ENCODE measurements at regions not wholly inside any gene's neighbourhood (a gene's known extent, or its start where the extent isn't known, plus 50 kb on each side); places are given as distances from the start of the nearest gene placed in this dataset.

DNA sequence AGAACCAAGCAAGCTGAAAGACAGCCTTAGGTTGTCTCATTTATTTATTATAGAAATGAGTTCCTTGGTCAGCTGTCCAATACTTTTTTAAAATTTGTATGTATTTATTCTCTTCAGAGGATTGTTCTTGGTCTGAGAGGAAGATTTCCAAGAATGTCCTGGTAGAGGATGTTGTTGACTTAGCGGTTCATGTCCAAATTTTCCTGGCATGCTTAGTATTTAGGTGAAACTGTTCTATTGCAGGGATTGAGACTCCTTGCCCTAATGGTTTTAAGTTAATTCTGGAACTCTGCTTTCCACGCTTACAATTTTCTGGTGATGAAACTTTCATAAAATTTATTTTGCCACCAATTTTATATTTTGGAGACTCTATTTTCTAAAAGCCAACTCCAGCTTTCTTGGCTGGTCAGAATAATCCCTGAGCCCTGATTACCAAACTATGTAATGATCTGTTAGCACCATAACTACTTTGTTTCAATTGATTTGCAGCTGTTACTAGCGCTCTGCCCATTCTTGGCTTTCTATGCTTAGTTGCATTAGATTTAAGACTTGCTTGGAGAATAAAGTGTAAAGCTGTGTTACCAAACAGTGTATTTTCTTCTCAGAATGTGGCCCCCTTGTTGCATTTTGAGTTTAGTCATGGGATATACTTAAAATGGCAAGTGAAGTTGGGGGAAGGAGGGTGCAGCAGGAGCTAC lies 1868.8 kb upstream of the CELF4 start:
- no peak for DNase-seq (ENCODE audit: unreplicated experiment)
- Mint-ChIP-seq H3K27ac (ENCODE audit: low read depth, unreplicated experiment) (no peak overlapping the region), H3K4me3 (ENCODE audit: unreplicated experiment) (no peak overlapping the region), H3K4me1 (ENCODE audit: insufficient read depth, unreplicated experiment) (no peaks in the 10 kb centered on the region), H3K36me3 (ENCODE audit: insufficient read depth, unreplicated experiment) (no peaks in the 10 kb centered on the region), H3K9me3 (ENCODE audit: unreplicated experiment) (peaks cover 7% of the 10 kb centered on the region), H3K27me3 (ENCODE audit: insufficient read depth, unreplicated experiment) (no peaks in the 10 kb centered on the region)
- ChIA-PET POLR2A (no interaction called here), CTCF (interaction anchor here (0.6 kb wide), 1 partner anchor 11 kb away, joined by 3 read pairs; no protein-coding TSS in a partner anchor)
- BruUV-seq (replicated peaks) = no TSS peak
- TF ChIP-seq, protein P1, sequence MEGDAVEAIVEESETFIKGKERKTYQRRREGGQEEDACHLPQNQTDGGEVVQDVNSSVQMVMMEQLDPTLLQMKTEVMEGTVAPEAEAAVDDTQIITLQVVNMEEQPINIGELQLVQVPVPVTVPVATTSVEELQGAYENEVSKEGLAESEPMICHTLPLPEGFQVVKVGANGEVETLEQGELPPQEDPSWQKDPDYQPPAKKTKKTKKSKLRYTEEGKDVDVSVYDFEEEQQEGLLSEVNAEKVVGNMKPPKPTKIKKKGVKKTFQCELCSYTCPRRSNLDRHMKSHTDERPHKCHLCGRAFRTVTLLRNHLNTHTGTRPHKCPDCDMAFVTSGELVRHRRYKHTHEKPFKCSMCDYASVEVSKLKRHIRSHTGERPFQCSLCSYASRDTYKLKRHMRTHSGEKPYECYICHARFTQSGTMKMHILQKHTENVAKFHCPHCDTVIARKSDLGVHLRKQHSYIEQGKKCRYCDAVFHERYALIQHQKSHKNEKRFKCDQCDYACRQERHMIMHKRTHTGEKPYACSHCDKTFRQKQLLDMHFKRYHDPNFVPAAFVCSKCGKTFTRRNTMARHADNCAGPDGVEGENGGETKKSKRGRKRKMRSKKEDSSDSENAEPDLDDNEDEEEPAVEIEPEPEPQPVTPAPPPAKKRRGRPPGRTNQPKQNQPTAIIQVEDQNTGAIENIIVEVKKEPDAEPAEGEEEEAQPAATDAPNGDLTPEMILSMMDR (IDR thresholded peaks at IDR 0.05; ENCODE audit: unreplicated experiment) = no peak
- intact Hi-C loops (cut with micrococcal nuclease) = no loop called here

DNA sequence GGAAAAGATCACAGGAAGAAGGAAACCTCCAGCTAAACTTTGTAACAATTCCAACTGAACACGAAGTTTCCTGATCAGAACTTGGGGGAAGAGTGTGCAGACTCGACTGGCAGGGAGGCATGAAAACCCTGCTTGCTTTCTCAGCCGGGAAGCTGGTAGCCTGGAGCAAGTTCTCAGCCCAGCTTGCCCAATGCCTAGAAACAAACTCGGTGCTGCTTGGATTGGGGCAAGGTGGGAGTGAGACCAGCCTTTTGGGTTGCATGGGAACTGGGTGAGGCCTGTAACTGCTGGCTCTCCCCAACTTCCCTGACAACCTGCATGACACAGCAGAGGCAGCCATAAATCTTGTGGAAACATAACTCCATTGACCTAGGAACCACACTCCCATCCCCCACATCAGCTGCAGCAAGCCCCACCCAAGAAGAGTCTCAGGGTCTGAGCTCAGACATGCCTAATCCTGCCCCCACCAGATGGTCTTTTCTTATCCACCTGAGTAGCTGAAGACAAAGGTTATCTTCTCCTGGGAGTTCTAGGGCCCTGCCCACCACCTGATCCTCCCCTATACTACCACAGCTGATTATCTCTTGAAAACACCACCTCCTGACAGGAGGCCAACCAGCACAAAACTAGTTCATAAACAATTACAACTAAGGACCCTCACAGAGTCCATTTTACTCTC lies 1859.7 kb upstream of the CELF4 start:
- Mint-ChIP-seq H3K4me1 (ENCODE audit: insufficient read depth, unreplicated experiment) (no peaks in the 10 kb centered on the region), H3K27ac (ENCODE audit: low read depth, unreplicated experiment) (no peak overlapping the region), H3K4me3 (ENCODE audit: unreplicated experiment) (no peak overlapping the region), H3K36me3 (ENCODE audit: insufficient read depth, unreplicated experiment) (no peaks in the 10 kb centered on the region), H3K9me3 (ENCODE audit: unreplicated experiment) (peaks cover 16% of the 10 kb centered on the region), H3K27me3 (ENCODE audit: insufficient read depth, unreplicated experiment) (no peaks in the 10 kb centered on the region)
- POLR2A ChIA-PET = no interaction called here
- BruUV-seq (replicated peaks) = no TSS peak
- TF ChIP-seq, protein P1 (IDR thresholded peaks at IDR 0.05; ENCODE audit: unreplicated experiment) = no peak
- DNase-seq (ENCODE audit: unreplicated experiment) = no peak
- intact Hi-C loops (cut with micrococcal nuclease) = no loop called here
- CTCF ChIA-PET = interaction anchor here (0.6 to 0.7 kb wide), 2 partner anchors 272 to 1517 kb away, joined by 3 to 4 read pairs; no protein-coding TSS in a partner anchor

DNA sequence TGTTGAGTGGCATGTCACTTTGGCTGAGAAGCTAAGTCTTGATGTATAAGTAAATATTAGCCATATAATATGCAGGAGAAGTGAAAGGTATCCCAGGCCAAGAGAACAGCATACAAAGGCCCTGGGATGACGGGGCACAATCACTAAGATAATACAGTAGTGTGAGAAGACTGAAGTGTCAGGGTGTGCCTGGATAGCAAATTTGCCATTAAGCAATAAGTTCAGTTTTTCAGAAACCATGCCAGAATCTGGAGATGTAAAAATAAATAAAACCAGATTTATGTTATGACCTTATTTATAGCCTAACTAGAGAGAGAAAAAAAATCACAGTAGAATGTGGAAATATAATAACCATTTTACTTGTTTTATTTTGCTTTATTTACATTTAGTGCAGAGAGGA lies 1858.7 kb upstream of the CELF4 start:
- no peaks in the 10 kb centered on the region for H3K27me3 Mint-ChIP-seq (ENCODE audit: insufficient read depth, unreplicated experiment)
- H3K9me3 Mint-ChIP-seq (ENCODE audit: unreplicated experiment) = peaks cover 15% of the 10 kb centered on the region
- intact Hi-C loops (cut with micrococcal nuclease) = no loop called here
- ChIA-PET CTCF (interaction anchor here (0.6 kb wide), 1 partner anchor 895 kb away, joined by 3 read pairs; no protein-coding TSS in a partner anchor), POLR2A (no interaction called here)
- no peak overlapping the region for H3K27ac Mint-ChIP-seq (ENCODE audit: low read depth, unreplicated experiment)
- DNase-seq (ENCODE audit: unreplicated experiment) = no peak
- H3K4me1 Mint-ChIP-seq (ENCODE audit: insufficient read depth, unreplicated experiment) = no peaks in the 10 kb centered on the region
- no peaks in the 10 kb centered on the region for H3K36me3 Mint-ChIP-seq (ENCODE audit: insufficient read depth, unreplicated experiment)
- H3K4me3 Mint-ChIP-seq (ENCODE audit: unreplicated experiment) = no peak overlapping the region
- TF ChIP-seq, protein P1 (IDR thresholded peaks at IDR 0.05; ENCODE audit: unreplicated experiment) = no peak
- BruUV-seq (replicated peaks) = no TSS peak

GRCh38 chr18:39421276-39421675 lies 1855.7 kb upstream of the CELF4 start:
- Mint-ChIP-seq H3K27me3 (ENCODE audit: insufficient read depth, unreplicated experiment) (no peaks in the 10 kb centered on the region), H3K36me3 (ENCODE audit: insufficient read depth, unreplicated experiment) (no peaks in the 10 kb centered on the region), H3K27ac (ENCODE audit: low read depth, unreplicated experiment) (no peak overlapping the region), H3K9me3 (ENCODE audit: unreplicated experiment) (no peaks in the 10 kb centered on the region), H3K4me1 (ENCODE audit: insufficient read depth, unreplicated experiment) (no peaks in the 10 kb centered on the region), H3K4me3 (ENCODE audit: unreplicated experiment) (no peak overlapping the region)
- ChIA-PET CTCF (no interaction called here), POLR2A (no interaction called here)
- no TSS peak for BruUV-seq (replicated peaks)
- DNase-seq (ENCODE audit: unreplicated experiment) = no peak
- intact Hi-C loops (cut with micrococcal nuclease) = no loop called here
- TF ChIP-seq, protein P1 (IDR thresholded peaks at IDR 0.05; ENCODE audit: unreplicated experiment) = no peak

Data from MCF 10A (cell line).